ENCODE measurements at regions not wholly inside any gene's neighbourhood (a gene's known extent, or its start where the extent isn't known, plus 50 kb on each side); places are given as distances from the start of the nearest gene placed in this dataset.

DNA sequence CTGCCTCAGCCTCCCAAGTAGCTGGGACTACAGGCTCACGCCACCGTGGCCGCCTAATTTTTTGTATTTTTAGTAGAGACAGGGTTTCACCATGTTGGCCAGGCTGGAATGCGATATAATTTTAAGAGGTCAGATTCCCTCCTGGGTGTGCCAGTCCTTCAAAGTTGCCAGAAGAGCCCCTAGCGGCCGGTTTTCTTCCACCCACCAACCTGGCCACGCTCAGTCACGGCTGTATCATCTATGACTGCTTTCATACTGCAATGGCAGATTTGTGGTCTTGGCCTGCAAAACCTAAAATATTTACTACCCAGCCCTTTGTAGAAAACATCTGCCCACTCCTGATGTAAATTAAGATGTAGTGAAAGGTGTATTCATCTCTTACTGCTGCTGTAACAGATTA, 117.5 kb upstream of the BASP1 start:
- TF ChIP-seq, protein P1, sequence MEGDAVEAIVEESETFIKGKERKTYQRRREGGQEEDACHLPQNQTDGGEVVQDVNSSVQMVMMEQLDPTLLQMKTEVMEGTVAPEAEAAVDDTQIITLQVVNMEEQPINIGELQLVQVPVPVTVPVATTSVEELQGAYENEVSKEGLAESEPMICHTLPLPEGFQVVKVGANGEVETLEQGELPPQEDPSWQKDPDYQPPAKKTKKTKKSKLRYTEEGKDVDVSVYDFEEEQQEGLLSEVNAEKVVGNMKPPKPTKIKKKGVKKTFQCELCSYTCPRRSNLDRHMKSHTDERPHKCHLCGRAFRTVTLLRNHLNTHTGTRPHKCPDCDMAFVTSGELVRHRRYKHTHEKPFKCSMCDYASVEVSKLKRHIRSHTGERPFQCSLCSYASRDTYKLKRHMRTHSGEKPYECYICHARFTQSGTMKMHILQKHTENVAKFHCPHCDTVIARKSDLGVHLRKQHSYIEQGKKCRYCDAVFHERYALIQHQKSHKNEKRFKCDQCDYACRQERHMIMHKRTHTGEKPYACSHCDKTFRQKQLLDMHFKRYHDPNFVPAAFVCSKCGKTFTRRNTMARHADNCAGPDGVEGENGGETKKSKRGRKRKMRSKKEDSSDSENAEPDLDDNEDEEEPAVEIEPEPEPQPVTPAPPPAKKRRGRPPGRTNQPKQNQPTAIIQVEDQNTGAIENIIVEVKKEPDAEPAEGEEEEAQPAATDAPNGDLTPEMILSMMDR (IDR thresholded peaks at IDR 0.05; ENCODE audit: insufficient read depth, low read length): no peak
- no peak for TF ChIP-seq GABPA (IDR thresholded peaks at IDR 0.05; ENCODE audit: low read depth)

Data from HL-60 (cell line).